Cardiac muscle cell (in vitro differentiated cells and primary cell): ENCODE measurements at regions not wholly inside any gene's neighbourhood (a gene's known extent, or its start where the extent isn't known, plus 50 kb on each side); places are given as distances from the start of the nearest gene placed in this dataset.

Experiments used
- DNase-seq, 2 donors: peaks; one replicate each; pipeline versions ENCODE4 v3.0.0 to v3.0.0-alpha.2; 2010 to 2017; ENCODE audit warnings: low read depth in 1 of 2, low spot score in 1 of 2
- H3K27ac ChIP-seq: fragments of 200-600 bp; sonication (generic); 2 replicates; pipeline ENCODE4 v1.5.1; 2016
- H3K27me3 ChIP-seq: fragments of 200-600 bp; sonication (generic); 2 replicates; pipeline ENCODE4 v1.6.0; 2016; ENCODE audit warnings: control low read depth
- H3K36me3 ChIP-seq: fragments of 200-600 bp; sonication (generic); 2 replicates; pipeline ENCODE4 v1.5.1; 2016; ENCODE audit warnings: control low read depth
- H3K4me1 ChIP-seq: fragments of 200-600 bp; sonication (generic); 2 replicates; pipeline ENCODE4 v1.8.1; 2017; ENCODE audit warnings: low read depth, mild to moderate bottlenecking, mixed run types
- H3K4me3 ChIP-seq: fragments of 200-600 bp; sonication (generic); 2 replicates; pipeline ENCODE4 v1.5.1; 2016; ENCODE audit warnings: mild to moderate bottlenecking
- H3K9me3 ChIP-seq: fragments of 200-600 bp; sonication (generic); 2 replicates; pipeline ENCODE4 v1.5.1; 2017; ENCODE audit warnings: low read depth, mild to moderate bottlenecking, control low read depth
- TF ChIP-seq, protein P1 (sequence below): IDR thresholded peaks from 2 replicates; pipeline ENCODE4 v1.5.1; 2012; ENCODE audit warnings: low read depth, mild to moderate bottlenecking, low read length

DNA sequence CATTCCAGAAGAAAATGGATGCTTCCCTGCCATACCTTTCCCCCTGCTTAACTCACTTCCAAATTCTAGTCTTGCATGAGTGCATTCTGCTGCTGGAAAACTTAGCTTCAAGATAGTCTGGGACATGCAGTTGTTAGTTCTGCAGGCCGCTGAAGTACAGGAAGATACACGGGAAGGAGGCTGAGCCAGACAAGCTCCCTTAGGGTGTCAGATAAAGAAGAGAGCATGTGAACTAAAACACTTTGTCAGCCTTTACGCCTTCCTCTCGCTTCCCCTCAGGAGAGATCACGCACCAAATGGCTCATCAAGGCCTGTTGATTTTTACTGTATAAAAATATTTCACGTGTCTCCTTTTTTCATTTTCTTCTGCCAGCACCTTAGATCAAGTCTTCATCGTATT lies 420.7 kb downstream of the INSC start:
- Histone ChIP-seq H3K4me1 (no peaks in the 10 kb centered on the region), H3K36me3 (no peaks in the 10 kb centered on the region), H3K4me3 (no peak overlapping the region), H3K27ac (no peak overlapping the region), H3K9me3 (no peaks in the 10 kb centered on the region), H3K27me3 (no peaks in the 10 kb centered on the region)
- no peak for DNase-seq
- TF ChIP-seq, protein P1, sequence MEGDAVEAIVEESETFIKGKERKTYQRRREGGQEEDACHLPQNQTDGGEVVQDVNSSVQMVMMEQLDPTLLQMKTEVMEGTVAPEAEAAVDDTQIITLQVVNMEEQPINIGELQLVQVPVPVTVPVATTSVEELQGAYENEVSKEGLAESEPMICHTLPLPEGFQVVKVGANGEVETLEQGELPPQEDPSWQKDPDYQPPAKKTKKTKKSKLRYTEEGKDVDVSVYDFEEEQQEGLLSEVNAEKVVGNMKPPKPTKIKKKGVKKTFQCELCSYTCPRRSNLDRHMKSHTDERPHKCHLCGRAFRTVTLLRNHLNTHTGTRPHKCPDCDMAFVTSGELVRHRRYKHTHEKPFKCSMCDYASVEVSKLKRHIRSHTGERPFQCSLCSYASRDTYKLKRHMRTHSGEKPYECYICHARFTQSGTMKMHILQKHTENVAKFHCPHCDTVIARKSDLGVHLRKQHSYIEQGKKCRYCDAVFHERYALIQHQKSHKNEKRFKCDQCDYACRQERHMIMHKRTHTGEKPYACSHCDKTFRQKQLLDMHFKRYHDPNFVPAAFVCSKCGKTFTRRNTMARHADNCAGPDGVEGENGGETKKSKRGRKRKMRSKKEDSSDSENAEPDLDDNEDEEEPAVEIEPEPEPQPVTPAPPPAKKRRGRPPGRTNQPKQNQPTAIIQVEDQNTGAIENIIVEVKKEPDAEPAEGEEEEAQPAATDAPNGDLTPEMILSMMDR: no peak

GRCh38 chr11:15536438-15536837 lies 421.7 kb downstream of the INSC start:
- no peak for DNase-seq
- Histone ChIP-seq H3K36me3 (no peaks in the 10 kb centered on the region), H3K27me3 (no peaks in the 10 kb centered on the region), H3K4me1 (no peaks in the 10 kb centered on the region), H3K27ac (no peak overlapping the region), H3K9me3 (no peaks in the 10 kb centered on the region), H3K4me3 (no peak overlapping the region)
- TF ChIP-seq, protein P1: no peak

- H3K9me3 ChIP-seq: no peaks in the 10 kb centered on the region
- no peaks in the 10 kb centered on the region for H3K27me3 ChIP-seq
- TF ChIP-seq, protein P1: no peak
Measured at GRCh38 chr11:15539645-15540044, 424.9 kb downstream of the INSC start.

DNA sequence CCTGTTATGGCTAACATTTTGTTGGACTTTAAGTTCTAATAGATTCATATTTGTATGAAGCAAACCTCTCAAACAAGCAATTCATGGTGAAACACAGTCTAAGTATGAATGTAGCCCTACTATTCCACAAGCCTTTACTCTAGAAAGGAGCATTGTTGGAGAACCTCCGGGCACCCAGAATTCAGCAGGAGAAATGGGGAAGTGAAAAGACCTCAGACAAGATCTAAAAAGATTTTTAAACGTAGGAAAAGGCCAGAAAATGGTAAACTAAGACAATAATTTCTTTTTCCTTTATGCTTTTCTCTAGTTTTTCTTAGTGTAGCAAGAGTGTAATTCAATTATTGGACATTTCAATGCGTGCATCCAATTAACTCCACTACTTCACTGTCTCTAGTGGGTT lies 426.4 kb downstream of the INSC start:
- Histone ChIP-seq H3K9me3 (no peaks in the 10 kb centered on the region), H3K4me1 (no peaks in the 10 kb centered on the region), H3K36me3 (no peaks in the 10 kb centered on the region), H3K27me3 (no peaks in the 10 kb centered on the region), H3K4me3 (no peak overlapping the region), H3K27ac (no peak overlapping the region)
- TF ChIP-seq, protein P1: no peak
- no peak for DNase-seq

More at GRCh38 chr11:15539645-15540044, 424.9 kb downstream of the INSC start:
- H3K4me3 ChIP-seq: no peak overlapping the region
- no peaks in the 10 kb centered on the region for H3K36me3 ChIP-seq
- no peak for DNase-seq
- no peaks in the 10 kb centered on the region for H3K4me1 ChIP-seq
- H3K27ac ChIP-seq: no peak overlapping the region

DNA sequence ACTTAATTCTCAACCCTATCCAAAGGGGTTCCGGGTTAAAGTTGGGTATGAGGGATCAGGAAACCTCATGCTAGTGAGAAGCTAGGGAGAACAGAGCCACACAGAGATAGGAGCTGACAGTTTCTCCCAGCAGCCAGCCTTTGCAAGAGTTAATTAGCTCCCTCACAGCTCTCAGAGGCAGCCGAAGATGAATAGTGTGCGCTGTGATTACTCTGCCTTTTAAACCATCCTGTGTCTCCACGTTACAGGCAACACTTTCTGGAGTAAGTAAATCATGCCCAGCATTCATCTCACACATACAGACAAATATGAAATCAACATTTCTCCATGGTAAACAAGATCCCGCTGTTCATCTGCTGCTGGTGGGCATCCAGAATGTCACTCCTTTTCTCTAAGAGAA lies 429.6 kb downstream of the INSC start:
- Histone ChIP-seq H3K27me3 (no peaks in the 10 kb centered on the region), H3K4me3 (no peak overlapping the region), H3K4me1 (no peaks in the 10 kb centered on the region), H3K36me3 (no peaks in the 10 kb centered on the region), H3K9me3 (no peaks in the 10 kb centered on the region), H3K27ac (no peak overlapping the region)
- TF ChIP-seq, protein P1: no peak
- DNase-seq: no peak

DNA sequence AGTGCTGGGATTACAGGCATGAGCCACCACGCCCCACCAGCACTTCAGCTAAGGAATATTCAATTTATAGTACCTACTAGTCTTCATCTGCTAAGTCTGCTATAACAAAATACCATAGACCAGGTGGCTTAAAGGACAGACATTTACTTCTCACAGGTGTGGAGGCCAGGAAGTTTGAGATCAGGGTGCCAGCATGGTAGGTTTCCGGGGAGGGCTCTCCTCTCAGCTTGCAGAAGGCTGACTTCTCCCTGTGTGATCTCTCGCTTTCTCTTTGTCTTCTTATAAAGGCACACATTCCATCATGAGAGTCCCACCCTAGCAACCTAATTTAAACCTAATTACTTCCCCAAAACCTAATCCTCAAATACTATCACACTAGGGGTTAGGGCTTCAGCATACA lies 433.0 kb downstream of the INSC start:
- peaks cover 7% of the 10 kb centered on the region for H3K4me1 ChIP-seq
- H3K4me3 ChIP-seq: no peak overlapping the region
- no peaks in the 10 kb centered on the region for H3K36me3 ChIP-seq
- no peak overlapping the region for H3K27ac ChIP-seq
- H3K9me3 ChIP-seq: no peaks in the 10 kb centered on the region
- no peak for DNase-seq
- TF ChIP-seq, protein P1: no peak
- H3K27me3 ChIP-seq: no peaks in the 10 kb centered on the region
